HepG2 (cell line): ENCODE measurements at regions not wholly inside any gene's neighbourhood (a gene's known extent, or its start where the extent isn't known, plus 50 kb on each side); places are given as distances from the start of the nearest gene placed in this dataset.

ENCODE experiments used
- NFATC3 ChIP-seq: sonication (generic); formaldehyde crosslinking; IDR thresholded peaks from 2 replicates; pipeline ENCODE4 v1.5.1; 2020; ENCODE audit warnings: mild to moderate bottlenecking, missing genetic modification reagents
- ZNF775 ChIP-seq: sonication (generic); formaldehyde crosslinking; IDR thresholded peaks from 2 replicates; pipeline ENCODE4 v1.4.0; 2020; ENCODE audit warnings: missing genetic modification reagents, mild to moderate bottlenecking, moderate library complexity, borderline replicate concordance
- ZNF83 ChIP-seq: sonication (generic); formaldehyde crosslinking; IDR thresholded peaks from 2 replicates; pipeline ENCODE4 v1.4.0; 2020; ENCODE audit warnings: missing genetic modification reagents, mild to moderate bottlenecking, borderline replicate concordance

DNA sequence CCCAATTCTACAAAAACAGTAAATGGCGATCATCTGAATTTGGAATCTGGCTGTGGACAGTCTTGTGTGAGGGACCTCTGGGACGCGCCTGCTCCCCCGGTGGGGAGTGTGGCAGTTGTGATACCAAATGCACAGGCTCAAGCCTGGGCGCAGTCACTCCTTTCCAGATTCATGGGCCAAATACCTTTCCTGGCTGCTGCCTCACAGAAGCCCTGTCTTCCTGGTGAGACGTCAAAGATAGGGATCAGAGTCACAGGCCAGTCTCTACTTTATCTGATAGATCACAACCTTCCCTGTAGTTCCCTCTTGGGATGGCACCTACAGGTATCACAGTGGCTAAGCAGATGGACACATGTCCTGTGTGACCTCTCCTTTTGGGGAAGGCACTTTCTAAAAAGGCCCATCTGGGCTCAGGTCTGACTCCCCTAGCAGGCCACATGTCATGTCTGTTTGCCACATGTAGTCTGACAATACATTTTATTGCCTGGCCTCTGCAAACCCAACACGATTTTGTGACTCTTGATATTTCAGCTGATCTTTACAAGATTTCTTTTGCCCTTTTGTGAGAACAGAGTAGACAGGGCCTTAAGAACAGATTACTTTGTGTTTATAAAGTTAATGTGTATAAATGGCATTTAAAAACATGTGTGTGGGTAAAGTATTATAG, 150.1 kb downstream of the SNX10 start:
- TF ChIP-seq NFATC3 (CRISPR knock-in tag) = no peak
- no peak for TF ChIP-seq ZNF775
- TF ChIP-seq ZNF83 (CRISPR knock-in tag) = no peak
